ENCODE measurements at regions not wholly inside any gene's neighbourhood (a gene's known extent, or its start where the extent isn't known, plus 50 kb on each side); places are given as distances from the start of the nearest gene placed in this dataset.

DNA sequence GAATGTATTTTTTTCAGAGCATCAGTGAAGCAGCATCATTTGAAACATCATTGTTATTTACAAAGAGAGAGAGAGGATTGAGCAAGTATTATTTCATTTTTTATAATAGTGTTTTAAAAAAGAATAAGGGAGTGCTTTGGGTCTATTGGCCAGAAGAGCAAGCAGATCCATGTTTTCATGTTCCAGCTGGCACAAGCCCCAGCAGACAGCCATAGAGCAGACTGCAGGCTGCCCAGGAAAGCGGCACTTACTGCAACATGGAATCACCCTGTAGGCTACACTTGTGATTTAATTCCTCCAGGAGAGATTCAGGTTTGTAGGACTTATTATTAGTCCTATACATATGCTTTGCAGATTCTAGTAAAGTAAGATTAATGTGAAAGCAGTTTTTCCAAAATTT, 407.0 kb upstream of the GRAMD2B start:
- no peak for TF ChIP-seq YY1 (IDR thresholded peaks at IDR 0.05; ENCODE audit: low read depth)
- TF ChIP-seq, protein P1, sequence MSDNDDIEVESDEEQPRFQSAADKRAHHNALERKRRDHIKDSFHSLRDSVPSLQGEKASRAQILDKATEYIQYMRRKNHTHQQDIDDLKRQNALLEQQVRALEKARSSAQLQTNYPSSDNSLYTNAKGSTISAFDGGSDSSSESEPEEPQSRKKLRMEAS (IDR thresholded peaks at IDR 0.05) = no peak
